Heart left ventricle (tissue), 13 donors: ENCODE measurements at regions not wholly inside any gene's neighbourhood (a gene's known extent, or its start where the extent isn't known, plus 50 kb on each side); places are given as distances from the start of the nearest gene placed in this dataset.

Experiments
- POLR2A ChIP-seq, 2 donors: fragments of 450-650 bp; IDR thresholded peaks; one replicate each; pipeline ENCODE4 v1.6.1; 2017; ENCODE audit warnings: antibody characterized with exemption in 2 of 2, mild to moderate bottlenecking in 2 of 2, moderate library complexity in 2 of 2
- TF ChIP-seq, protein P1 (sequence below), 12 donors: fragments of 200-600 bp; sonication (generic) in 4 of 12; IDR thresholded peaks; one replicate each; pipeline versions ENCODE4 v1.5.0 to v1.8.0; 2018 to 2022; ENCODE audit warnings: antibody characterized with exemption in 12 of 12, mild to moderate bottlenecking in 5 of 12
- donor health status: ischemic (EF 13 %, LVEDD 7.1; RV severe dilation, severe dysfunction).
- donor health status: DM: no; HTN: yes; CAD: no.
- donor health status: DM: no; HTN: no; CAD: no.
- donor health status: ischemic (EF 25% LVEDD 6.9; RV normal size, moderate dysfunction).
- donor health status: ischemic (EF 25% LVEDD 5.7; RV mildly dilated, moderate dysfunction).
- donor health status: ischemic (EF 35%, LVEDD 5.7; RV mildly dilated, moderate dysfunction).
- donor health status: nonischemic (EF 11% LVEDD 7.7; RV severe dilation, severe dysfunction).
- donor health status: DM: yes; HTN: yes; CAD: no.
- donor health status: PGD.
- donor health status: ischemic (EF 29% LVEDD 5.4; RV normal size, mild dysfunction).
- donor health status: nonischemic (EF 23%, LVEDD 6.1; RV moderate dilation, normal function).

DNA sequence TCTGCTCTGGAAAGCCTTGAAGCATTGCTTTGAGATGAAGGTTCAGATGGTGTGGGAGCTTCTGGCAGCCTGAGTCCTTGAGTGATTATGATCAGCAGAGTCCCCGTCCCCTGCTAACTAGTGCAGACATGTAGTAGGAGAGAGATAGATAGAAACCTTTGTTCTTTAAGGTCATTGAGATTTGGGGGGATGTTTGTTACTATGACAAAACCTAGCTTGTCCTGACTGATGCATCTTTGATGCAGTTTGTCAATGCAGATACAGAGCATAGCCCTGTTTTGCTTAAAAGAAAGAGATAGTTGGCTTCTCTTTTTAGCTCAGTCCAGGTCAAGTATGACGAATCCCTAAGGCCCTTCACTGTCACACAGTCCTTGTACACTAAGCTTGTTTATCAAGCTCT lies 274.6 kb upstream of the DPP10 start:
- TF ChIP-seq, protein P1, sequence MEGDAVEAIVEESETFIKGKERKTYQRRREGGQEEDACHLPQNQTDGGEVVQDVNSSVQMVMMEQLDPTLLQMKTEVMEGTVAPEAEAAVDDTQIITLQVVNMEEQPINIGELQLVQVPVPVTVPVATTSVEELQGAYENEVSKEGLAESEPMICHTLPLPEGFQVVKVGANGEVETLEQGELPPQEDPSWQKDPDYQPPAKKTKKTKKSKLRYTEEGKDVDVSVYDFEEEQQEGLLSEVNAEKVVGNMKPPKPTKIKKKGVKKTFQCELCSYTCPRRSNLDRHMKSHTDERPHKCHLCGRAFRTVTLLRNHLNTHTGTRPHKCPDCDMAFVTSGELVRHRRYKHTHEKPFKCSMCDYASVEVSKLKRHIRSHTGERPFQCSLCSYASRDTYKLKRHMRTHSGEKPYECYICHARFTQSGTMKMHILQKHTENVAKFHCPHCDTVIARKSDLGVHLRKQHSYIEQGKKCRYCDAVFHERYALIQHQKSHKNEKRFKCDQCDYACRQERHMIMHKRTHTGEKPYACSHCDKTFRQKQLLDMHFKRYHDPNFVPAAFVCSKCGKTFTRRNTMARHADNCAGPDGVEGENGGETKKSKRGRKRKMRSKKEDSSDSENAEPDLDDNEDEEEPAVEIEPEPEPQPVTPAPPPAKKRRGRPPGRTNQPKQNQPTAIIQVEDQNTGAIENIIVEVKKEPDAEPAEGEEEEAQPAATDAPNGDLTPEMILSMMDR (IDR thresholded peaks at IDR 0.05): no peak
- no peak for TF ChIP-seq POLR2A (IDR thresholded peaks at IDR 0.05)
